GM18951 (cell line): ENCODE measurements at regions not wholly inside any gene's neighbourhood (a gene's known extent, or its start where the extent isn't known, plus 50 kb on each side); places are given as distances from the start of the nearest gene placed in this dataset.

Source experiments
- POLR2A ChIP-seq: IDR thresholded peaks from 4 replicates; pipeline ENCODE4 v1.6.1; 2011; ENCODE audit warnings: mild to moderate bottlenecking; ENCODE audit not compliant: insufficient read length, insufficient read depth; ENCODE audit errors: extremely low read depth
- in situ Hi-C: fragments of 300-500 bp; cut with MboI; formaldehyde crosslinking; loops from one replicate; pipeline ENCODE4 v1.12.0; 2022; ENCODE audit warnings: low sequenced_read_pairs, mixed read lengths, inconsistent platforms; ENCODE audit not compliant: unreplicated experiment

GRCh38 chr7:148950806-148951205, 66.7 kb upstream of the EZH2 start:
- TF ChIP-seq POLR2A: no peak
- in situ Hi-C loops: no loop called here

GRCh38 chr7:148944935-148945934, 61.1 kb upstream of the EZH2 start:
- in situ Hi-C loops: no loop called here
- TF ChIP-seq POLR2A: no peak

GRCh38 chr7:148941598-148942275, 57.6 kb upstream of the EZH2 start:
- no peak for TF ChIP-seq POLR2A
- in situ Hi-C loops: no loop called here

GRCh38 chr7:148940702-148941597, 56.9 kb upstream of the EZH2 start:
- in situ Hi-C loops: no loop called here
- peak; percentile 76 for TF ChIP-seq POLR2A

- no peak for TF ChIP-seq POLR2A
- in situ Hi-C loops: no loop called here
These were observed 55.2 kb upstream of the EZH2 start for GRCh38 chr7:148939128-148939755.

DNA sequence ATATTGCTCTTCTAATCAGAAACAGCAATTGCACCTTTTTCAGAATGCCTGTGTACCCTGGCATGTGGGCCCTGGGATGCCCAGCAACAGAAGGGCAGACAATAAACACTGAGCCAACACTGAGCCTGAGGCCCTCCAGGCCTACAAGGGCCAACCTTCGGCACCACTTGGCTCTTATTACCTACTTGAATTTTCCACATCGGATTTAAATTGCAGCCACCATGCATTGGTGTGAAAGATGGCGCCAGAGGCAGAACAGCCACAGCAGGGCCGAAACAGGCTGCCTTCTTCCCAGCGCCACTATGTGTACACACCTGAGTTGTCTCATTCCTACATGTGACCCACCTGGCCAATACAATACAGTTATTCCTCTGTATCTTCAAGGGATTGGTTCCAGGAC, 51.4 kb upstream of the EZH2 start:
- no peak for TF ChIP-seq POLR2A
- in situ Hi-C loops: no loop called here
